Lower lobe of right lung (tissue), 2 donors: ENCODE measurements at regions not wholly inside any gene's neighbourhood (a gene's known extent, or its start where the extent isn't known, plus 50 kb on each side); places are given as distances from the start of the nearest gene placed in this dataset.

Experiments used
- ATAC-seq, 2 donors: fragments of 200-7000 bp; cut with Tn5 transposase; one replicate each; pipeline ENCODE4 v1.9.1; 2020 to 2022; ENCODE audit warnings: mild to moderate bottlenecking in 2 of 2, moderate library complexity in 2 of 2
- DNase-seq: peaks from one replicate; pipeline ENCODE4 v3.0.0-alpha.2; 2020
- H3K27ac ChIP-seq: fragments of 200-600 bp; one replicate; pipeline ENCODE4 v1.8.0; 2022
- H3K27me3 ChIP-seq: fragments of 200-600 bp; one replicate; pipeline ENCODE4 v1.8.0; 2022; ENCODE audit warnings: low read depth
- H3K36me3 ChIP-seq: fragments of 200-600 bp; one replicate; pipeline ENCODE4 v1.8.0; 2022; ENCODE audit warnings: mild to moderate bottlenecking
- H3K4me1 ChIP-seq: fragments of 200-600 bp; one replicate; pipeline ENCODE4 v1.8.0; 2022
- H3K4me3 ChIP-seq: fragments of 200-600 bp; one replicate; pipeline ENCODE4 v1.8.0; 2022; ENCODE audit warnings: mild to moderate bottlenecking
- H3K9me3 ChIP-seq: fragments of 200-600 bp; one replicate; pipeline ENCODE4 v1.8.0; 2022
- CTCF ChIP-seq: fragments of 200-600 bp; IDR thresholded peaks from one replicate; pipeline ENCODE4 v1.8.0; 2022; ENCODE audit warnings: antibody characterized with exemption, mild to moderate bottlenecking
- intact Hi-C: fragments of 100-400 bp; cut with DNase I; formaldehyde crosslinking; loops from one replicate; pipeline ENCODE4 v1.11.0; 2022
- donor health status: DM: no; HTN: yes; CAD: no; lungs with severe emphysema.

DNA sequence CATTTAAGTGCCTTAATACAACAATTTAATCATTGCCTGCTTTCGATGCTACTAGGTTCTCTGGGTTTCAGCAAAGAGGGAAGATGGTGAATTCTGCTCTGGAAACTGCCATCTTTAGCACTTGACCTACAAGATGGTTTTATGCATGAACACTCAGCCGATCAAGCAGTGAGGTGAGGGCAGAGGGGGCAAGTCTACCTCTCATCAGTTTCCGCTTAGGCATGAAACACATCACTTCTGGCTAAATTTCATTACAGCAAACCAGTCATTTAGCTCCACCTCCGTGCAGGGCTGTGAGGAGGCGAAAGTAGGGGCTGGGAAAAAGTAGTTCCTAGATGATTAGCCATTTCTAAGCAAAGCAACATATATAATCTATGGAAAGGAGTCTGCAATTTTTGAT lies 1018.0 kb downstream of the CDH18 start:
- intact Hi-C loops = no loop called here
- H3K36me3 ChIP-seq = no peaks in the 10 kb centered on the region
- ATAC-seq = no peak

GRCh38 chr5:18972177-18972576 lies 1015.8 kb downstream of the CDH18 start:
- H3K4me3 ChIP-seq = no peak overlapping the region
- ATAC-seq (no peak), DNase-seq (no peak)
- no peaks in the 10 kb centered on the region for H3K9me3 ChIP-seq
- no peaks in the 10 kb centered on the region for H3K36me3 ChIP-seq
- no peaks in the 10 kb centered on the region for H3K4me1 ChIP-seq
- no peaks in the 10 kb centered on the region for H3K27me3 ChIP-seq
- intact Hi-C loops = no loop called here
- no peak for TF ChIP-seq CTCF
- H3K27ac ChIP-seq = no peak overlapping the region

More for the DNA sequence above, 1018.0 kb downstream of the CDH18 start:
- no peaks in the 10 kb centered on the region for H3K27me3 ChIP-seq
- no peak for TF ChIP-seq CTCF
- no peaks in the 10 kb centered on the region for H3K9me3 ChIP-seq
- H3K27ac ChIP-seq = no peak overlapping the region
- H3K4me3 ChIP-seq = no peak overlapping the region
- no peaks in the 10 kb centered on the region for H3K4me1 ChIP-seq
- DNase-seq = no peak

DNA sequence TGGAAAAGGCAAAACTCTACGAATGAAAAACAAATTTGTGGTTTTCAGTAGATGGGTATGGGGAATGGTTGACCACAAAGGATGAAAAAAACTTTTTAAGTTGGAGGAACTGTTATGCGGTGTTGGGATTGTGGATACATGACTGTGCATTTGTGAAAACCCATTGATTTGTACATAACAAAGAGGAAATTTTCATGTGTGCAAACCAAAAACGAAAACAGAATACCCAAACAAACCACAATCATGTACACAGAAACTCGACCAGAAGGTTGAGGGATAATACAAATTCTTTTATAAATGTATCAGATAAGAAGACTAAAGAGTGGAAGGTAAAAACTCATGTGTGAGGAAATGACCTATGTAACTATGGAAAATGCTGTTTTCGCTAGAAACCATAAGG lies 1012.4 kb downstream of the CDH18 start:
- ATAC-seq = no peak
- no peak for TF ChIP-seq CTCF
- H3K27me3 ChIP-seq = no peaks in the 10 kb centered on the region
- no peak for DNase-seq
- no peak overlapping the region for H3K4me3 ChIP-seq
- H3K27ac ChIP-seq = no peak overlapping the region
- H3K9me3 ChIP-seq = no peaks in the 10 kb centered on the region
- H3K4me1 ChIP-seq = no peaks in the 10 kb centered on the region
- intact Hi-C loops = no loop called here
- no peaks in the 10 kb centered on the region for H3K36me3 ChIP-seq

- no peaks in the 10 kb centered on the region for H3K4me1 ChIP-seq
- H3K27me3 ChIP-seq = no peaks in the 10 kb centered on the region
- ATAC-seq (no peak), DNase-seq (no peak)
- TF ChIP-seq CTCF = no peak
- no peaks in the 10 kb centered on the region for H3K9me3 ChIP-seq
- no peak overlapping the region for H3K4me3 ChIP-seq
- H3K27ac ChIP-seq = no peak overlapping the region
- intact Hi-C loops = no loop called here
- no peaks in the 10 kb centered on the region for H3K36me3 ChIP-seq
Observed at GRCh38 chr5:18977880-18978279, 1010.1 kb downstream of the CDH18 start.

DNA sequence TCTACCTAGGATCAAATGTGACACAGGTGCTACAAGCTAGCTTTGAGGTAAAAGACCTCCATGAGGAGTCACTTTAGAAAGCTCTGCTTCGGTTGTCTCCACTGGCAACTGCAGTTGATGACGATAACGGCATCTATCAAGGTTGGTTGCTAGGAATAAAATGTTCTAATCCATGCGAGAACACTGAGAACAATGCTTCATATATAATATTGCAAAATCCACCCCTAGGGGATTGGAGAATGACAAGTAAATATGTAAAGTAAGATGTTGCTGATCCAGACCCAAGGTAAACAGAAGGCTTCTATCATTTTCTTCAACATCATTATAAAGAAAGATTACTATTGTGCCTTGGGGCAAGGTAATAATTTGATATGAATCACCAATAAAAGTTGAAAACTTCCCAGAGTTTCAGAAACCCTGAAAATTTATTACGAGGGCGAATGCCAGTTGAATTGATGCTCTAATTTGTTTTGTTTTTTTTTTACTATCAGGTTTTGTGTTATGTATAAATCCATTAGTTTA lies 1003.4 kb downstream of the CDH18 start:
- H3K36me3 ChIP-seq = no peaks in the 10 kb centered on the region
- H3K9me3 ChIP-seq = no peaks in the 10 kb centered on the region
- no peak overlapping the region for H3K27ac ChIP-seq
- no peaks in the 10 kb centered on the region for H3K27me3 ChIP-seq
- DNase-seq = no peak
- no peak for TF ChIP-seq CTCF
- no peak for ATAC-seq
- intact Hi-C loops = no loop called here
- H3K4me1 ChIP-seq = no peaks in the 10 kb centered on the region
- no peak overlapping the region for H3K4me3 ChIP-seq
